ENCODE measurements at regions not wholly inside any gene's neighbourhood (a gene's known extent, or its start where the extent isn't known, plus 50 kb on each side); places are given as distances from the start of the nearest gene placed in this dataset.

DNA sequence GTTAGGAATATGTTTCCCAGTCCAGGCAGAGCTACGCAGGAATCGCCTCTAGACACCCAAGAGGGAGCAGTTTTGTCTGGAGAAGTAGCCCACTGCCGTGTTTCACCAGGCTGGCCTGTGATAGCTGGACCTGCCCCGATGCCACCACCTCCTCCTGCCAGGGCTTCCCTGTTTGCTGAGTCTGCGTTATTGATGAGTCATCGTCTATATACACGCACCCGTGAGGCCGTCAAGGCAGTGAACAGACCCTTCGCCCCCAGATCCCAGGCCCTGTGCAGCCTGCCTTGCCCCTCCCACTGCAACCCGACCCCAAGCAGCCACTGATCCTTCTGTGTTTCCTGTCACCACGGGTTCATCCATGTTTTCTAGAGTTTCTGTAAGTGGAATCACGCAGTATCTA, 141.9 kb downstream of the IGLL1 start:
- TF ChIP-seq CTCF (IDR thresholded peaks at IDR 0.05), result no peak
- no peak for TF ChIP-seq POLR2A (IDR thresholded peaks at IDR 0.05)
- TF ChIP-seq EP300 (IDR thresholded peaks at IDR 0.05), result no peak
